HG03060 (cell line): ENCODE measurements at regions not wholly inside any gene's neighbourhood (a gene's known extent, or its start where the extent isn't known, plus 50 kb on each side); places are given as distances from the start of the nearest gene placed in this dataset.

Source experiments
- ATAC-seq: cut with Tn5 transposase; IDR thresholded peaks from one replicate; pipeline ENCODE4 v1.9.1; 2021; ENCODE audit warnings: low read depth, moderate number of reproducible peaks; ENCODE audit not compliant: unreplicated experiment

- no peak for ATAC-seq
These were observed 118.0 kb upstream of the PRICKLE1 start for GRCh38 chr12:42707312-42708226.

- ATAC-seq, result no peak
These were observed 116.8 kb upstream of the PRICKLE1 start for GRCh38 chr12:42706321-42706720.

- no peak for ATAC-seq
These were observed 116.3 kb upstream of the PRICKLE1 start for GRCh38 chr12:42705863-42706262.

GRCh38 chr12:42704810-42705401, 115.4 kb upstream of the PRICKLE1 start:
- ATAC-seq, result no peak

GRCh38 chr12:42704340-42704739, 114.8 kb upstream of the PRICKLE1 start:
- ATAC-seq, result no peak

GRCh38 chr12:42701084-42701483, 111.5 kb upstream of the PRICKLE1 start:
- no peak for ATAC-seq

- ATAC-seq, result no peak
These were observed 108.7 kb upstream of the PRICKLE1 start for GRCh38 chr12:42698213-42698612.

- ATAC-seq, result no peak
These were observed 107.0 kb upstream of the PRICKLE1 start for GRCh38 chr12:42696406-42697149.

- no peak for ATAC-seq
These were observed 106.0 kb upstream of the PRICKLE1 start for GRCh38 chr12:42695490-42695995.

GRCh38 chr12:42692749-42693148, 103.2 kb upstream of the PRICKLE1 start:
- ATAC-seq, result no peak

GRCh38 chr12:42691991-42692557, 102.5 kb upstream of the PRICKLE1 start:
- ATAC-seq, result no peak

GRCh38 chr12:42690264-42690663, 100.7 kb upstream of the PRICKLE1 start:
- no peak for ATAC-seq

- no peak for ATAC-seq
These were observed 100.2 kb upstream of the PRICKLE1 start for GRCh38 chr12:42689699-42690098.

- no peak for ATAC-seq
These were observed 97.1 kb upstream of the PRICKLE1 start for GRCh38 chr12:42686514-42687172.

GRCh38 chr12:42684802-42685071, 95.2 kb upstream of the PRICKLE1 start:
- ATAC-seq, result no peak

GRCh38 chr12:42683933-42684801, 94.6 kb upstream of the PRICKLE1 start:
- ATAC-seq, result no peak

GRCh38 chr12:42683266-42683665, 93.7 kb upstream of the PRICKLE1 start:
- ATAC-seq, result no peak

- no peak for ATAC-seq
These were observed 89.9 kb upstream of the PRICKLE1 start for GRCh38 chr12:42679466-42679865.

GRCh38 chr12:42677461-42677860, 87.9 kb upstream of the PRICKLE1 start:
- ATAC-seq, result no peak

- ATAC-seq, result no peak
These were observed 84.0 kb upstream of the PRICKLE1 start for GRCh38 chr12:42673535-42673934.
